Nephron (organoid): ENCODE measurements at regions not wholly inside any gene's neighbourhood (a gene's known extent, or its start where the extent isn't known, plus 50 kb on each side); places are given as distances from the start of the nearest gene placed in this dataset.

ENCODE experiments used
- H3K27ac Mint-ChIP-seq, 3 experiments: 2 replicates each; pipeline ENCODE4 v1.8.0; 2020; ENCODE audit warnings: mixed read lengths in 3 of 3, mild to moderate bottlenecking in 2 of 3, moderate library complexity in 1 of 3
- H3K27me3 Mint-ChIP-seq: 2 replicates; pipeline ENCODE4 v1.8.0; 2021; ENCODE audit warnings: low read depth, mild to moderate bottlenecking, moderate library complexity, mixed read lengths
- H3K36me3 Mint-ChIP-seq: 2 replicates; pipeline ENCODE4 v1.8.0; 2020; ENCODE audit warnings: low read depth, mixed read lengths
- H3K4me1 Mint-ChIP-seq: 2 replicates; pipeline ENCODE4 v1.8.0; 2020; ENCODE audit warnings: mixed read lengths
- H3K4me3 Mint-ChIP-seq, 3 experiments: 2 replicates each; pipeline ENCODE4 v1.8.0; 2020; ENCODE audit warnings: mild to moderate bottlenecking in 3 of 3, mixed read lengths in 3 of 3, moderate library complexity in 2 of 3
- H3K9me3 Mint-ChIP-seq: 2 replicates; pipeline ENCODE4 v1.8.0; 2020; ENCODE audit warnings: mixed read lengths
- TF ChIP-seq, protein P1 (sequence below), 3 experiments: fragments of 200-600 bp; sonication (generic); IDR thresholded peaks; one replicate each; pipeline ENCODE4 v1.5.0; 2021; ENCODE audit warnings: antibody characterized with exemption in 3 of 3; ENCODE audit not compliant: unreplicated experiment in 3 of 3

DNA sequence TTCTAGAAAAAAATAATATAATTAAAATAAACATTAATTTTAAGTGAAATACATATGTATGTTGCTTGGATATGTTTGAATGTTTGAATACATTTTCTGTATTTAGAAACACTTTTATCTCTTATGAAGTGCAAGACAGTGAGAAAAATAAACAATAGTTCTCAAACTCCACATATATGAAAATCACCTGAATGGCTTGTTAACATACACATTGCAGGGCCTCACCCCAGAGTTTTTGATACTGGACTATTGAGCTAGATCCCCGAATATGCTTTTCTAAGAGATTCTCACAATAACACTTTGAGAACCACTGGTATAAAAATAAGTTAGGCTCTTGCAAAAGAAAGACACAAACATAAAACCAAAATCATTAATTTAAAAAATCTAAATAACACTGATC lies 1570.3 kb upstream of the PRR20A start:
- H3K27ac Mint-ChIP-seq, result no peak overlapping the region

DNA sequence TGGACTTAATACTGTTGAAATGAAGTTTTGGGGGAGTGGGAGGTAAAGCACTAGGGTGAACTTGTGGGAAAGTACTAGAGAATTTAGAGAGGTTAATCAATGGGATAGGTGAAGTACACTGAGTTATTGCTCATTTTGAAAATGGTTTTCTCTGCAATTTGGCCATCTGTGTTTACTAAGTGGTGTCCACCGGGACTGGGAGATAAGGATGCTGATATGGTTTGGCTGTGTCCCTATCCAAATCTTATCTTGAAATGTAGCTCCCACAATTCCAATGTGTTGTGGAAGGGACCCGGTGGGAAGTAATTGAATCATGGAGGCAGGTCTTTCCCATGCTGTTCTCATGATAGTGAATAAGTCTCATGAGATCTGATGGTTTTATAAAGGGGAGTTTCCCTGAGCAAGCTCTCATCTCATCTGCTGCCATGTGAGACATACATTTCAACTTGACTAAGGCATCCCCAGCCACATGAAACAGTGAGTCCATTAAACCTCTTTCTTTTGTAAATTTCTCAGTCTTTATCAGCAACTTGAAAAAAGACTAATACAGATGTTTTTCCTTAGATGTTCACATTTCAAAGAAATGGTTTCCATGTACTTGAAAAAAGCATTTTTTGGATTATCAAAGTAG lies 1569.4 kb upstream of the PRR20A start:
- TF ChIP-seq, protein P1, sequence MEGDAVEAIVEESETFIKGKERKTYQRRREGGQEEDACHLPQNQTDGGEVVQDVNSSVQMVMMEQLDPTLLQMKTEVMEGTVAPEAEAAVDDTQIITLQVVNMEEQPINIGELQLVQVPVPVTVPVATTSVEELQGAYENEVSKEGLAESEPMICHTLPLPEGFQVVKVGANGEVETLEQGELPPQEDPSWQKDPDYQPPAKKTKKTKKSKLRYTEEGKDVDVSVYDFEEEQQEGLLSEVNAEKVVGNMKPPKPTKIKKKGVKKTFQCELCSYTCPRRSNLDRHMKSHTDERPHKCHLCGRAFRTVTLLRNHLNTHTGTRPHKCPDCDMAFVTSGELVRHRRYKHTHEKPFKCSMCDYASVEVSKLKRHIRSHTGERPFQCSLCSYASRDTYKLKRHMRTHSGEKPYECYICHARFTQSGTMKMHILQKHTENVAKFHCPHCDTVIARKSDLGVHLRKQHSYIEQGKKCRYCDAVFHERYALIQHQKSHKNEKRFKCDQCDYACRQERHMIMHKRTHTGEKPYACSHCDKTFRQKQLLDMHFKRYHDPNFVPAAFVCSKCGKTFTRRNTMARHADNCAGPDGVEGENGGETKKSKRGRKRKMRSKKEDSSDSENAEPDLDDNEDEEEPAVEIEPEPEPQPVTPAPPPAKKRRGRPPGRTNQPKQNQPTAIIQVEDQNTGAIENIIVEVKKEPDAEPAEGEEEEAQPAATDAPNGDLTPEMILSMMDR (IDR thresholded peaks at IDR 0.05; ENCODE audit: unreplicated experiment in 3 of 3), result no peak
- Mint-ChIP-seq H3K4me3 (no peak overlapping the region), H3K27ac (no peak overlapping the region), H3K4me1 (no peaks in the 10 kb centered on the region), H3K27me3 (no peaks in the 10 kb centered on the region), H3K36me3 (no peaks in the 10 kb centered on the region), H3K9me3 (no peaks in the 10 kb centered on the region)

More for the DNA sequence above, 1570.3 kb upstream of the PRR20A start:
- no peaks in the 10 kb centered on the region for H3K9me3 Mint-ChIP-seq
- no peak overlapping the region for H3K4me3 Mint-ChIP-seq
- no peaks in the 10 kb centered on the region for H3K4me1 Mint-ChIP-seq
- H3K27me3 Mint-ChIP-seq, result no peaks in the 10 kb centered on the region
- TF ChIP-seq, protein P1 (IDR thresholded peaks at IDR 0.05; ENCODE audit: unreplicated experiment in 3 of 3), result no peak
- H3K36me3 Mint-ChIP-seq, result no peaks in the 10 kb centered on the region

DNA sequence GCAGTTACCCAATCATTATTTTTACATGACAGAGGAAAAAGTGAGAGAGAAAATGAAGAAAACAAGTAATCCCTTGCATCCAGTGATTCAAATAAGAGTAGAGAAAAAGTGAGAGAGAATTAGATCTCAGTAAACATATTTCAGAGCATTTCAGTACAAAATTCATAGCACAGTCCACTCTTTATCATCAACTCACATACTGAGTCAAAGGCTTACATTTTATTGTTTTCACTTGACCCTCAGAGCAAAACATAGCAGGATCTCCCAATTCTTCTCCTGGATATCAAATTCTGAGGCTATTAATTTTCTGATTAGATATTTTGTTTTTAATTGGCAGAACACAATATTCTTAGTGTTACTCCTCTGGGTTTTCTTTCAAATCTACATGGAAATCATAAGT lies 1568.3 kb upstream of the PRR20A start:
- Mint-ChIP-seq H3K4me1 (peaks cover 6% of the 10 kb centered on the region), H3K27ac (no peak overlapping the region), H3K9me3 (no peaks in the 10 kb centered on the region), H3K27me3 (no peaks in the 10 kb centered on the region), H3K36me3 (no peaks in the 10 kb centered on the region), H3K4me3 (no peak overlapping the region)
- TF ChIP-seq, protein P1 (IDR thresholded peaks at IDR 0.05; ENCODE audit: unreplicated experiment in 3 of 3), result no peak

DNA sequence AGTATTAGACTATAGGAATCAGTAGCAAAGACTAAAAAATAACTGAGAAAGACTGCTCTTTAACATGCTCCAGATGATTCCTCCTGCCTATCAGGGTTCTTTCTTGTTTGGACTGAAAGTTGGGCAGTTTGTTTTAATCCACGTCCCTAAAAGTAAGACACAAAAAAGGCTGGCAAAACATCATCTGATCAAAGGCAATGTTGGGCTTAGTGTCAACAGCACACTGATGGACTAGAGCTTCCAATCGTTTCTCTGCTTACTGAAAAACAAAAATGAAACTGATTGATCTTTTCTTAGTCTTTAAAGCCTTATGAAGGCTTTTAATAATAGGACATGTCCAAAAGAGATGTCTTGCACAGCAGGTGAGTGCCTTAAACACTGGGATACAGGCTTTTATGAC lies 1567.9 kb upstream of the PRR20A start:
- Mint-ChIP-seq H3K4me1 (peaks cover 11% of the 10 kb centered on the region), H3K27ac (no peak overlapping the region), H3K4me3 (no peak overlapping the region), H3K9me3 (no peaks in the 10 kb centered on the region), H3K36me3 (no peaks in the 10 kb centered on the region), H3K27me3 (peaks cover 4% of the 10 kb centered on the region)
- TF ChIP-seq, protein P1 (IDR thresholded peaks at IDR 0.05; ENCODE audit: unreplicated experiment in 3 of 3), result no peak

DNA sequence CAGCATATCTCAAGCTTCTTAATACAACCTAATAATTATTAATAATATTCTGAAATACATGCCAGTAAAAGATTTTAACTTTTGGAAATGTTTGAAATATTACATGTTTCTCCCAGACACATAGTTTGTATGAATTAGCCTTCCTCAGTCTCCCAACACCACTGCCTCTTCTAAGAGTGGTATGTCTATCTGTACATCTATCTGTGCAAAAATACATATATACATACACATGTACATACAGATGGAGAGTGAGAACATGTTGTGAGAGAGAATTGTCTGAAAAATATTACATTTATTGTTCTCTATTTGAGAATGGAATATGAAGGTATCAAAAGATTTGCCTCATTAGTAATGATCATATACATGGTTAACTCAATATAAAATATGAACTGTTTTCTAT lies 1567.2 kb upstream of the PRR20A start:
- H3K4me1 Mint-ChIP-seq, result peaks cover 11% of the 10 kb centered on the region
- peaks cover 4% of the 10 kb centered on the region for H3K27me3 Mint-ChIP-seq
- TF ChIP-seq, protein P1 (IDR thresholded peaks at IDR 0.05; ENCODE audit: unreplicated experiment in 3 of 3), result no peak
- no peaks in the 10 kb centered on the region for H3K9me3 Mint-ChIP-seq
- no peak overlapping the region for H3K27ac Mint-ChIP-seq
- no peak overlapping the region for H3K4me3 Mint-ChIP-seq
- no peaks in the 10 kb centered on the region for H3K36me3 Mint-ChIP-seq

DNA sequence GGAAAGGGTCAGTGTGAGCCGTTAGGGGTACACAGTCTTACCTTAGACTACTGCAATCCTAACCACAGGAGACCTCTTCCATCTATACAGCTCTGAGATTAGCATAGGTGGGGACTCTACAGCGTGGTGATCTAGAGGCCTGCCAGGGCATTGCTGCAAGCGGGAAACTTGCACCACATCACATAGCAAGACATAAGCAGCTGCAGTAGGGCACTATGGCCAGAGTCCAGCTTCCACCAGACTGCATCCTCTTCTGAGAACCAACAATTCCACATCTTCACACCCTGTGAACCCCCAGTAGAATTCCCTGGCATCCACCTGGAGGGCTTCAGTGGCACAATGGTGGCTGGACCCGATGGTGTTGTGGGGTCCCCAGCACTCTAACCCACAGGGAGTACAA lies 1564.3 kb upstream of the PRR20A start:
- H3K4me1 Mint-ChIP-seq, result peaks cover 11% of the 10 kb centered on the region
- no peaks in the 10 kb centered on the region for H3K36me3 Mint-ChIP-seq
- H3K27me3 Mint-ChIP-seq, result peaks cover 23% of the 10 kb centered on the region
- H3K4me3 Mint-ChIP-seq, result no peak overlapping the region
- TF ChIP-seq, protein P1 (IDR thresholded peaks at IDR 0.05; ENCODE audit: unreplicated experiment in 3 of 3), result no peak
- H3K27ac Mint-ChIP-seq, result no peak overlapping the region
- H3K9me3 Mint-ChIP-seq, result no peaks in the 10 kb centered on the region
